Occipital lobe (tissue), 2 donors: ENCODE measurements at regions not wholly inside any gene's neighbourhood (a gene's known extent, or its start where the extent isn't known, plus 50 kb on each side); places are given as distances from the start of the nearest gene placed in this dataset. TPM values are rescaled to one million over a fixed set of nuclear protein-coding genes. Genes with fewer than 3 reads are reported as not detected.

Experiments
- DNase-seq: peaks from one replicate; lab custom pipeline; 2025; lab: John Stamatoyannopoulos, UW
- small RNA-seq: library from RNA; depleted of rRNA; stranded (forward); fragments of <200 nt; gene quantifications from one replicate; pipeline ENCODE3, GENCODE V24; 2014

DNA sequence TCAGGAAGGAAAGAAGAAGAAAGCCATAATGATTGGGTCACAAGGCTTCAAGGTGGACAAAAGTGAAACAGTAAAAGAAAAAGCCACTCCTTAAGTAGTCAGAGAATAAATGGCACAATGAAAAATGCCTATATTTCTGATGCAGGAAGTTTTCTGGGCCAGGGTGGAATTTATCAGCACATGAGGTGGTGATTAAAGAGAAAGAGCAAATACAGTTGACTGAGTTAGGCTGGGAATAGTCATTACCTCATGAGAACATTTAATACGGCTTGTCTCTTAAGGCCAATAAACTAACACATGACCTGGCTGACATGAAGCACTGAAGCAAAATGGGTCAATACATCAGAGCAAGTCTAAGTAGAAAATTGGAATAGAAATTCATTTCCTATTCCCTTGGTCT, 499.7 kb downstream of the TMTC2 start:
- no peak for DNase-seq

DNA sequence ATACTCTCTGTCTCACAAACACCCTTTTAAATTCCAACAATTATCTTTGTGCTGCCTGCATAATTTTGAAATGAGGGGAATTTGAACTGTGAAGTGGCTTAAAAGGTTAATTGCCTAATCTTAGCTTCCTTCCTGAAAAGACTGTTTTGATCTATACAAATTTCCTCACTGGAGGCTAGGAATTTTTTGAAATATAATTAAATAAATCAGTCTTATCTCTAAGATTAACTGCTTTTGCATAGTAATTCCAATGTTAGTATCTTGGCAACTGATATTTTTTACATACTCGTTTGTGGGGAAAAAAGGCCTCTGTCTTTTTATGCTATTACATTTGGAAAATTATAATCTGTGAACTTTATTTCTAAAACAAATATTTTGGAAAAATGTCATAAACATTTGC, 498.5 kb downstream of the TMTC2 start:
- no peak for DNase-seq

Small RNAs in the stretch of these regions (small RNA-seq; reads per million reads assigned to genes)
- not detected for gene RF00334
